Stimulated activated CD4-positive, alpha-beta T cell treated with anti-CD3 and anti-CD28 coated beads, Interleukin-1b, Interleukin-23, amount 100 ng/mL, for 4 hours (primary cell): ENCODE measurements at regions not wholly inside any gene's neighbourhood (a gene's known extent, or its start where the extent isn't known, plus 50 kb on each side); places are given as distances from the start of the nearest gene placed in this dataset.
"Not testable (repeated sequence)": the region's sequence is repeated elsewhere in the genome, so short reads cannot be mapped to it uniquely, and the experiment has no call there.

ENCODE experiments used
- DNase-seq, 2 donors: peaks; one replicate each; pipeline ENCODE4 v3.0.0-alpha.2; 2020; ENCODE audit warnings: low read depth in 2 of 2

DNA sequence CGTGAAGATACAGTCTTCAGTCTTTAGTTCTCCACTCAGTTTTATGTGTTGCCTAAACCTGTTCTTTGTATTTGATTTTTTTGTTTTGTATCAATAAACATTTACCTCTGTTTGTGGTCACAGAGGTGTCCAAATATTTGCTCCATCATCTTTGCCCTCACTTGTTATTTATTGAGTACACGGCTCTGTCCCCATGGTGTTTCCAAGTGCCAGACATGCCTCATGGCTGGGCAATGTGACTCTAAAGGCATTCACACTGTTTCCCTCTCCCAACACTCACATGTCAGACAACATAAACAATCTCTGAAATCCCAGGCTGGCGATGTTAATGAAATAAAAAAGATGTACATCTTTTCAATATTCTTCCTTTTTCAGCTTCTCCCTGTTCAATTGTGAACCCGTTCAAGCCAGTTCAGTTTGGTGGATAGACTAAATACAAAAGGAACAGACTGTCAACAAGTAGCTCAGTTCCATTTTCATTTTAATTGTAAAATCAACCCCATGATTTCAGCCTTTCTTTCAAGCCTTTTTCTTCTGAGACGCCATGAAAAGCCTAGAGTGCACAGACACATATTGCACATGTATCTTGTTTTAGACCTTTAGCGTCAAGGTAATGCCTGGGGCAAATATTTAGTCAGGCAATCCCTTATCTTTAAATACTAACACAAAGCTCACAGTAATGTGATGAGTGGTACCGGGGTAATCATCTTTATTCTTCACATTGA, 680.7 kb downstream of the GALC start:
- no peak for DNase-seq

GRCh38 chr14:87309557-87309956, 683.4 kb downstream of the GALC start:
- no peak for DNase-seq

DNA sequence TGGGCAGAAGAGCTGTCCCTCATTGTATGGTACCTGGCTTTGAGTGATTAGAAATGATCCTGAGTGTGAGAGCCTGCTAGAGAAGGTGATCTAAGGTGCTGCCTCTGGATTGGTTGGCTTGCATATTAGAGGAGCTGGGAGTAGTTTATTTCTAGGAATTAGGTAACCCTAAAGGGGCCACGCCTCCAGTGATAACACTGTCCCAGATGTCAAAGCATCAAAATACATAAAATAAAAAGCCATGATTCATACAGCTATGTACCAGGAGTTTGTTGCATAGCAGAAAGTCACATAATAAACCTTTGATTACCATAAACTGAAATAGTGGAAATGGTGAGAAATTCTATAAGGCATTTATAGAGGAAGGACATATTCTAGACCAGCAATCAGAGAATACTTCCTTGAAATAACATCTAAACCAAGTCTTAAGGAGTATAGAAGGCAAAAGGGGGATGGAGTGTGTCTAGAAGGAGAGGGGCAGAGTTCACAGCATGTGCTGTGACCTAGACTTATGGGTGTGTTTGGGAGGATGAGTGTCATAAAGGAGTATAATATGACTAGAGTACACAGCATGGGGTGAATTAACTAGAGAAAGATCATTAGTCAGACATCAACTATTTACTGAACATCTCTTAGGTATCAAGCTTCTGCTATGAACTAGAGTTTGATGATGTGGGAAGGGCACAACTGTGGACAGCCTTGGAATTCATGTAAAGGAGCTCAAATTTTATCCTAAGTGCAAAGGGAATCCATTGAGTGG, 686.4 kb downstream of the GALC start:
- DNase-seq: no peak

GRCh38 chr14:87305345-87305744, 687.6 kb downstream of the GALC start:
- no peak for DNase-seq

DNA sequence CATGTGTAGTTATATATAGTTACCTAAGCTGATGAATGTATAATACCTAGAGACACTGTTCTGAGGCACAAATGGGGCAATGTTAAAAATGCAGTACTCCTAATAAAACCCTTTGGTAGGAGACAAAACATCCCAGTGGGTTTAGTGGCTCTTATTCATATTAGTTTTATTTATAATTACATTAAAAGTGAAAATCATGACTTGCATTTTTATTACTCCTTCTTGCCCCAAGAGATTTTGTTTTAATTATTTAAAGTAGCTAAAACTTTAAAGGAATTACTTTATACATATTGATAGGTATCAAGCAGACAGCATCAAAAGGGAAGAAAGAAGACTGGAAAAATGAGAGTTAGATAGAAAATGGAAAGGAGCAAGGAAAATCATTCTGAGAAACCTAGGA, 688.6 kb downstream of the GALC start:
- DNase-seq: no peak

DNA sequence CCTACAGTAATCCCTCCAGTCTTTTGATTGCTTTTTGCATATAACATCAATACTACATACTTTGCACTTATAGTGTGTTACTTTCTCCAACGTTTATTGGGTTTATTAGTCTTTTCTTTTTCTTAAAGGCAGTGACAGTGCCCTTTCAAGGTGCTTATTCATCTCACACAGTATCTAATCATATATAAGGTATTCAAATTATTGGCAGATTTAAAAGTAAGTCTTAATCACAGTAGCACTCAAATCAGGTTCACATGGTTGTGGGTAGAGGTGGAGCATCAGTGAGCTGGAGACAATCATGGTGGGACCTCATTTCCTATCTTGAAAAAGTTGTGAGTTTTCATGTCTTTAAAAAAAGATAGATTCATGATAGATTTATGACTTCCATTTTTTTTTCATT, 706.2 kb downstream of the GALC start:
- DNase-seq: no peak

GRCh38 chr14:87286191-87286590, 706.8 kb downstream of the GALC start:
- DNase-seq: no peak

- no peak for DNase-seq
Observed at GRCh38 chr14:87285506-87285905, 707.5 kb downstream of the GALC start.

DNA sequence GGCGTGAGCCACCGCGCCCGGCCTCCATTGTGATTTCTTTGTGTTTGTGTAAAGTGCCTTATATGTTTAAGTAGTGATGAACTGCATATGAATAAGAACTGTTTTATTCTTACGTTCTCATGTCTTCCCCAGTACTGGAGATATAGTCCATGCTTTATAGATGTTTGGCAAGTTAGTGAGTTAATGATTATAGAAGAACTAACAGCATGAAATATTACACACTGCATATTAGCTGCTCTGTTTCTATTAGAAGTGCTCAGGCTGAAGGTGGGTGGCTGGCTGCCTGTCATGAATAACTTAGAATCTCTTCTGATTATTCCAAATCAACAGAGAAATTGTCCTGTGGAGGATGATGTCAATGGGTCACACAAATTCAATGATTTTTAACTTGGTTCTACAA, 709.4 kb downstream of the GALC start:
- DNase-seq: no peak

GRCh38 chr14:87282266-87282665, 710.7 kb downstream of the GALC start:
- no peak for DNase-seq

DNA sequence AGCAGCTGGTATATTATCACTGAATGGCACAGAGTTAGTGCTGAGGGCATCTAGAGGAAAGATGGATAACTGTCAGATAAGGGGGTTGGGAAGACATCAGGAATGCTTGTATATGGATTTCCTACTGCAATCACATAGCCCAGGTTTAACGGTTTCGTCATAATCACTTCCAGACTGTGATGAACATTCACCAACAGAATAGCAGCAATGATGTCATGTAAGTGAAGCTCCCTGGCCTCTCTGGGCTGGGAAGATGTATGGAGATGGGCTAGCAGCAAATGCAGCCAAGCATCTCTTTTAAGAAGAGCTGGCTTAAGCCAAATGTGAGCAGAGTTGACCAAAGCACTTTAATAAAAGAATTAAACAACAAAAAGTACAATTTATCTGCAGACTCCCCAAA, 714.6 kb downstream of the GALC start:
- DNase-seq: no peak

GRCh38 chr14:87271331-87271730, 721.7 kb downstream of the GALC start:
- DNase-seq: no peak

DNA sequence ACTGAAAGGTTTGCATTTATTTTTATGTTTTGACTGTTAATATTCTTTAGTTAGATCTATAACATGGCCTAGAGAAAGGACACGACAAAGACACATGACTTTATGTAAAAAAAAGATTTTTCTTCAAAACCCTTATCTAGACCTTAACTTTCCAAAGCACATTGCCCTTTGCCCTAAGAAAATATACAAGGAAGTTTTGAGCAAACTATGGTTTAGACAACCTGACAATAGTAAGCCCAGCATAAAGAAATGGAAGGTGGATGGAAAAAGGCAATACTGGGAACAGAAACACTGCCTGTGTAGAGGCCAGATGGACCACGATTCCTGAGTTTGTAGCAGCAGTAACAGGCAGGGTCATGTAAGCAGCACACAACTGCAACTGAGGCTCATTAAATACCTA, 724.0 kb downstream of the GALC start:
- DNase-seq: no peak

DNA sequence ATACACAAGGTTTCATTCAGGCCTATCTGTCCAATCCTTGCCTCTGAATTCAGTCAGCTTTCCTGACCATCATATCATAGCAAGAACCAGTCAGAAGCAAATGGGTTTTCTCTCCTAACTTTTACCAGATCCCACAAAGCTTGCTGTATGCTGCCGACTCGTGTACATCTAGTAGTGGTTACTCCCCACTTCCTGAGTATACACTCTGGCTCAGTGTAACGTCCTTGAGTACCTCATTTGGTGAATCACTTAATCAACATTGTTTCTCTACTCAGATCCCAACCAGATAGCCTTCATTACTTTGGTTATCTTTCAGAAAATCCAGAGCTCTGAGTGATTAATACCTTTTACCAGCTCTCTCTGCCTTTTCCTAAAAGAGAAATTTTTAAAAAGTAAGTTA, 728.2 kb downstream of the GALC start:
- DNase-seq: no peak

GRCh38 chr14:87264272-87264785, 728.7 kb downstream of the GALC start:
- DNase-seq: no peak

GRCh38 chr14:87261621-87262020, 731.4 kb downstream of the GALC start:
- no peak for DNase-seq

GRCh38 chr14:87260460-87260859, 732.5 kb downstream of the GALC start:
- DNase-seq: no peak

- DNase-seq: no peak
Observed at GRCh38 chr14:87257421-87257820, 735.6 kb downstream of the GALC start.

GRCh38 chr14:87255058-87255457, 737.9 kb downstream of the GALC start:
- no peak for DNase-seq

DNA sequence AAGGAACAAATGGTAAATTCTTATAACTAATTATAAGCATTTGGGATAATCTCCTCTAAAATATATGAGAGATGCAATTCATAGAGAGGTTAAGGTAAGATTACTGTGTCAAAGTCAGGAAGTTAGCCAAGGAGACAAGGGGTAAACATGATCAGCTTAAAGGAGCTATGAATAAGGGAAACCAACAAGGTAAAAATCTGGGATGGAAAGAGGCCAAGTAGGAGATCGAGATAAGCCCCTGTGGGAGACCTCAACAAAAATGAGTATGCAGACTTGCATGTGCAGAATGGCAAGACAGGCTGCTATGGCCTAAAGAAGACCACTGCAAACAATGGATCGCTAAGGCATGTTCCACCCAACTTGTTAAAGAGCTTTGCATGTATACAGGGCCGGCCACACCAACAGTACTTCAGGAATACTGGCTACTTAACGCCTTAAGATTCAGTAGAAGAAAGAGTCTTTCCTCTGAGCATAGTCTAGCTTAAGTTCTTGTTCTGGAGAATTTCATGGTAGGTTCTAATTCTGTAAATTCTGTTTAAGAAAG, 738.6 kb downstream of the GALC start:
- DNase-seq: no peak

- DNase-seq: not testable (repeated sequence)
Observed at GRCh38 chr14:87253791-87254190, 739.2 kb downstream of the GALC start.

GRCh38 chr14:87252103-87252502, 740.9 kb downstream of the GALC start:
- DNase-seq: no peak

- no peak for DNase-seq
Observed at GRCh38 chr14:87251011-87251410, 742.0 kb downstream of the GALC start.
